ENCODE measurements at regions not wholly inside any gene's neighbourhood (a gene's known extent, or its start where the extent isn't known, plus 50 kb on each side); places are given as distances from the start of the nearest gene placed in this dataset.

GRCh38 chr5:10099548-10099947 lies 150.1 kb downstream of the ATPSCKMT start:
- POLR2A ChIA-PET, result no interaction called here

GRCh38 chr5:10091701-10092100 lies 158.0 kb downstream of the ATPSCKMT start:
- no peaks in the 10 kb centered on the region for H3K27me3 ChIP-seq (replicated peaks in 1 of 4; ENCODE audit: control extremely low read depth in 1 of 4, control insufficient read depth in 3 of 4, insufficient read depth in 4 of 4, low read length in 3 of 4)
- 81% methylated on average over 3 of the region's 4 CpGs for WGBS (ENCODE audit: insufficient coverage)
- peaks cover 0 to 14% (median 0%) of the 10 kb centered on the region in 3 donors for H3K9me3 ChIP-seq (ENCODE audit: control extremely low read depth in 1 of 3, control insufficient read depth in 2 of 3, insufficient read depth in 1 of 3, low read length in 2 of 3)
- ChIA-PET CTCF (no interaction called here), POLR2A (no interaction called here)
- no peak overlapping the region for H3K9ac ChIP-seq (ENCODE audit: low read length)
- intact Hi-C loops (cut with micrococcal nuclease), result no loop called here
- H3K4me1 ChIP-seq (ENCODE audit: control insufficient read depth in 2 of 2, insufficient read depth in 2 of 2, low read length in 2 of 2), result no peaks in the 10 kb centered on the region
- DNase-seq (no peak), ATAC-seq (ENCODE audit: low read depth) (no peak)
- no peak overlapping the region for H3K4me3 ChIP-seq (ENCODE audit: control extremely low read depth in 1 of 5, extremely low read depth in 1 of 5, insufficient read depth in 1 of 5, low read depth in 2 of 5, low read length in 4 of 5)
- H4K20me1 ChIP-seq (ENCODE audit: control insufficient read depth, insufficient read depth, low read length, poor library complexity, severe bottlenecking), result no peaks in the 10 kb centered on the region
- TF ChIP-seq CTCF (IDR thresholded peaks at IDR 0.05) (no peak), EZH2 (IDR thresholded peaks at IDR 0.05; ENCODE audit: borderline replicate concordance, insufficient read depth, low read depth, low read length, poor library complexity, severe bottlenecking) (no peak)
- H3K36me3 ChIP-seq (replicated peaks in 1 of 2; ENCODE audit: control extremely low read depth in 1 of 2, control insufficient read depth in 1 of 2, extremely low read depth in 1 of 2, insufficient read depth in 2 of 2, low read length in 1 of 2), result no peaks in the 10 kb centered on the region
- H3K4me3 Mint-ChIP-seq, result no peak overlapping the region
- H3K4me1 Mint-ChIP-seq, result no peaks in the 10 kb centered on the region
- no peak overlapping the region for H2AFZ ChIP-seq (ENCODE audit: insufficient read depth, low read depth, low read length, poor library complexity, severe bottlenecking)
- no peak overlapping the region for H3K27ac Mint-ChIP-seq
- H3K4me2 ChIP-seq (replicated peaks; ENCODE audit: low read depth, low read length, poor library complexity, severe bottlenecking), result no peak overlapping the region
- no peaks in the 10 kb centered on the region for H3K79me2 ChIP-seq (ENCODE audit: control insufficient read depth, insufficient read depth, low read length)
- no peaks in the 10 kb centered on the region for H3K27me3 Mint-ChIP-seq
- H3K9me3 Mint-ChIP-seq (ENCODE audit: insufficient read depth), result no peaks in the 10 kb centered on the region
- no peak overlapping the region for H3K27ac ChIP-seq (ENCODE audit: low read length in 2 of 2)

More at GRCh38 chr5:10099548-10099947, 150.1 kb downstream of the ATPSCKMT start:
- TF ChIP-seq CTCF (IDR thresholded peaks at IDR 0.05) (no peak), EZH2 (IDR thresholded peaks at IDR 0.05; ENCODE audit: borderline replicate concordance, insufficient read depth, low read depth, low read length, poor library complexity, severe bottlenecking) (no peak)
- CTCF ChIA-PET, result interaction anchor here (0.7 kb wide), 1 partner anchor 1227 kb away, joined by 3 read pairs; no protein-coding TSS in a partner anchor
- Histone ChIP-seq H3K36me3 (replicated peaks in 1 of 2; ENCODE audit: control extremely low read depth in 1 of 2, control insufficient read depth in 1 of 2, extremely low read depth in 1 of 2, insufficient read depth in 2 of 2, low read length in 1 of 2) (no peaks in the 10 kb centered on the region), H3K27ac (ENCODE audit: low read length in 2 of 2) (no peak overlapping the region), H4K20me1 (ENCODE audit: control insufficient read depth, insufficient read depth, low read length, poor library complexity, severe bottlenecking) (no peaks in the 10 kb centered on the region), H3K4me1 (ENCODE audit: control insufficient read depth in 2 of 2, insufficient read depth in 2 of 2, low read length in 2 of 2) (no peaks in the 10 kb centered on the region), H3K79me2 (ENCODE audit: control insufficient read depth, insufficient read depth, low read length) (no peaks in the 10 kb centered on the region), H3K9ac (ENCODE audit: low read length) (no peak overlapping the region), H3K27me3 (replicated peaks in 1 of 4; ENCODE audit: control extremely low read depth in 1 of 4, control insufficient read depth in 3 of 4, insufficient read depth in 4 of 4, low read length in 3 of 4) (no peaks in the 10 kb centered on the region), H3K4me3 (ENCODE audit: control extremely low read depth in 1 of 5, extremely low read depth in 1 of 5, insufficient read depth in 1 of 5, low read depth in 2 of 5, low read length in 4 of 5) (no peak overlapping the region), H2AFZ (ENCODE audit: insufficient read depth, low read depth, low read length, poor library complexity, severe bottlenecking) (no peak overlapping the region), H3K4me2 (replicated peaks; ENCODE audit: low read depth, low read length, poor library complexity, severe bottlenecking) (no peak overlapping the region), H3K9me3 (ENCODE audit: control extremely low read depth in 1 of 3, control insufficient read depth in 2 of 3, insufficient read depth in 1 of 3, low read length in 2 of 3) (peaks cover 0 to 4% (median 0%) of the 10 kb centered on the region in 3 donors)
- Mint-ChIP-seq H3K9me3 (ENCODE audit: insufficient read depth) (peaks cover 3% of the 10 kb centered on the region), H3K27me3 (no peaks in the 10 kb centered on the region), H3K27ac (no peak overlapping the region), H3K4me1 (no peaks in the 10 kb centered on the region), H3K4me3 (no peak overlapping the region)
- intact Hi-C loops (cut with micrococcal nuclease), result no loop called here
- 100% methylated on average over 1 of the region's 2 CpGs for WGBS (ENCODE audit: insufficient coverage)
- no peak for DNase-seq
- ATAC-seq (ENCODE audit: low read depth), result no peak

All from B cell (primary cell).